HG02943 (cell line): ENCODE measurements at regions not wholly inside any gene's neighbourhood (a gene's known extent, or its start where the extent isn't known, plus 50 kb on each side); places are given as distances from the start of the nearest gene placed in this dataset.

Experiments used
- ATAC-seq: cut with Tn5 transposase; IDR thresholded peaks from one replicate; pipeline ENCODE4 v1.9.1; 2021; ENCODE audit warnings: mild to moderate bottlenecking, low read depth, moderate library complexity; ENCODE audit not compliant: unreplicated experiment

GRCh38 chr5:174229514-174230370 is 184.2 kb downstream of the NSG2 start:
- no peak for ATAC-seq

- no peak for ATAC-seq
Observed at GRCh38 chr5:174231956-174232487, 186.5 kb downstream of the NSG2 start.

GRCh38 chr5:174234388-174234787 is 188.9 kb downstream of the NSG2 start:
- ATAC-seq, result no peak

GRCh38 chr5:174235221-174236011 is 189.9 kb downstream of the NSG2 start:
- no peak for ATAC-seq

GRCh38 chr5:174236070-174236469 is 190.6 kb downstream of the NSG2 start:
- ATAC-seq, result no peak

GRCh38 chr5:174239718-174240117 is 194.2 kb downstream of the NSG2 start:
- no peak for ATAC-seq

- ATAC-seq, result no peak
Observed at GRCh38 chr5:174242573-174242972, 197.1 kb downstream of the NSG2 start.

- no peak for ATAC-seq
Observed at GRCh38 chr5:174243904-174244303, 198.4 kb downstream of the NSG2 start.

- ATAC-seq, result no peak
Observed at GRCh38 chr5:174245516-174246075, 200.1 kb downstream of the NSG2 start.

GRCh38 chr5:174246743-174247142 is 201.2 kb downstream of the NSG2 start:
- ATAC-seq, result no peak

- no peak for ATAC-seq
Observed at GRCh38 chr5:174247301-174247700, 201.8 kb downstream of the NSG2 start.

- no peak for ATAC-seq
Observed at GRCh38 chr5:174251305-174252000, 205.9 kb downstream of the NSG2 start.

- no peak for ATAC-seq
Observed at GRCh38 chr5:174252121-174252520, 206.6 kb downstream of the NSG2 start.

- ATAC-seq, result no peak
Observed at GRCh38 chr5:174259696-174260420, 214.4 kb downstream of the NSG2 start.

GRCh38 chr5:174271316-174271715 is 225.8 kb downstream of the NSG2 start:
- ATAC-seq, result no peak

GRCh38 chr5:174272671-174273070 is 227.2 kb downstream of the NSG2 start:
- ATAC-seq, result peak; percentile 24

GRCh38 chr5:174273325-174273724 is 227.8 kb downstream of the NSG2 start:
- ATAC-seq, result peak; percentile 84

- ATAC-seq, result no peak
Observed at GRCh38 chr5:174275959-174276358, 230.5 kb downstream of the NSG2 start.

- ATAC-seq, result no peak
Observed at GRCh38 chr5:174281089-174281760, 235.7 kb downstream of the NSG2 start.
